Osteoblast (primary cell): ENCODE measurements at regions not wholly inside any gene's neighbourhood (a gene's known extent, or its start where the extent isn't known, plus 50 kb on each side); places are given as distances from the start of the nearest gene placed in this dataset.
A peak's percentile ranks its signal among the peaks of the same experiment; 100 is the strongest.
"Not testable (repeated sequence)": the region's sequence is repeated elsewhere in the genome, so short reads cannot be mapped to it uniquely, and the experiment has no call there.

ENCODE experiments used
- DNase-seq: peaks from one replicate; pipeline ENCODE4 v3.0.0; 2011; ENCODE audit warnings: low spot score, mixed read lengths; ENCODE audit not compliant: insufficient read length; ENCODE audit errors: missing footprints
- H2AFZ ChIP-seq: 2 replicates; pipeline ENCODE4 v1.6.0; 2011; ENCODE audit warnings: mild to moderate bottlenecking, low read length
- H3K27ac ChIP-seq: 2 replicates; pipeline ENCODE4 v1.5.1; 2011; ENCODE audit warnings: mild to moderate bottlenecking, low read depth, low read length, moderate library complexity
- H3K27me3 ChIP-seq: 2 replicates; pipeline ENCODE4 v1.6.0; 2012; ENCODE audit warnings: mild to moderate bottlenecking, control low read depth, inconsistent platforms, low read length, moderate library complexity; ENCODE audit not compliant: insufficient read depth
- H3K36me3 ChIP-seq: 2 replicates; pipeline ENCODE4 v1.5.1; 2011; ENCODE audit warnings: mild to moderate bottlenecking, low read length, control low read depth, moderate library complexity; ENCODE audit not compliant: insufficient read depth
- H3K4me1 ChIP-seq: 2 replicates; pipeline ENCODE4 v1.5.1; 2011; ENCODE audit warnings: mild to moderate bottlenecking, low read length, control low read depth, moderate library complexity; ENCODE audit not compliant: insufficient read depth
- H3K4me2 ChIP-seq: 2 replicates; pipeline ENCODE4 v1.6.0; 2011; ENCODE audit warnings: mild to moderate bottlenecking, low read length; ENCODE audit not compliant: insufficient read depth
- H3K4me3 ChIP-seq: fragments of 200-600 bp; sonication (generic); 3 replicates; pipeline ENCODE4 v1.5.1; 2012; ENCODE audit warnings: mild to moderate bottlenecking, low read length, inconsistent platforms; ENCODE audit not compliant: insufficient read depth
- H3K79me2 ChIP-seq: 2 replicates; pipeline ENCODE4 v1.6.0; 2012; ENCODE audit warnings: mild to moderate bottlenecking, low read length, control low read depth, inconsistent platforms; ENCODE audit not compliant: insufficient read depth
- H3K9me3 ChIP-seq: 2 replicates; pipeline ENCODE4 v1.5.1; 2011; ENCODE audit warnings: low read depth, low read length, control low read depth
- H4K20me1 ChIP-seq: 2 replicates; pipeline ENCODE4 v1.6.0; 2012; ENCODE audit warnings: mild to moderate bottlenecking, low read length, control low read depth; ENCODE audit not compliant: insufficient read depth
- CTCF ChIP-seq: IDR thresholded peaks from 2 replicates; pipeline ENCODE4 v1.5.1; 2011; ENCODE audit warnings: mild to moderate bottlenecking, low read depth, low read length, moderate library complexity; ENCODE audit errors: extremely low read depth

GRCh38 chr22:33129621-33130020 is 71.4 kb upstream of the SYN3 start:
- TF ChIP-seq CTCF, result no peak
- Histone ChIP-seq H4K20me1 (no peaks in the 10 kb centered on the region), H3K27me3 (no peaks in the 10 kb centered on the region), H3K27ac (no peak overlapping the region), H3K4me1 (no peaks in the 10 kb centered on the region), H3K79me2 (no peaks in the 10 kb centered on the region), H3K4me3 (no peak overlapping the region), H3K9me3 (no peaks in the 10 kb centered on the region), H3K4me2 (no peak overlapping the region), H2AFZ (no peak overlapping the region), H3K36me3 (no peaks in the 10 kb centered on the region)
- no peak for DNase-seq

- H3K9me3 ChIP-seq, result no peaks in the 10 kb centered on the region
- H4K20me1 ChIP-seq, result no peaks in the 10 kb centered on the region
- H3K4me2 ChIP-seq, result no peak overlapping the region
- no peaks in the 10 kb centered on the region for H3K4me1 ChIP-seq
- DNase-seq, result peak; percentile 71
- no peaks in the 10 kb centered on the region for H3K36me3 ChIP-seq
- no peak overlapping the region for H3K4me3 ChIP-seq
- no peak overlapping the region for H2AFZ ChIP-seq
- no peak overlapping the region for H3K27ac ChIP-seq
- H3K27me3 ChIP-seq, result no peaks in the 10 kb centered on the region
- TF ChIP-seq CTCF, result no peak
- H3K79me2 ChIP-seq, result no peaks in the 10 kb centered on the region
Observed at GRCh38 chr22:33126881-33127280, 68.7 kb upstream of the SYN3 start.

GRCh38 chr22:33124471-33124870 is 66.3 kb upstream of the SYN3 start:
- Histone ChIP-seq H3K4me3 (no peak overlapping the region), H3K27ac (no peak overlapping the region), H3K4me2 (no peak overlapping the region), H3K9me3 (peaks cover 2% of the 10 kb centered on the region), H2AFZ (no peak overlapping the region), H3K79me2 (no peaks in the 10 kb centered on the region), H4K20me1 (no peaks in the 10 kb centered on the region), H3K27me3 (no peaks in the 10 kb centered on the region), H3K36me3 (no peaks in the 10 kb centered on the region), H3K4me1 (no peaks in the 10 kb centered on the region)
- TF ChIP-seq CTCF, result no peak
- no peak for DNase-seq

- H3K36me3 ChIP-seq, H3K4me1 ChIP-seq, H3K9me3 ChIP-seq, H3K27me3 ChIP-seq, H4K20me1 ChIP-seq, H3K79me2 ChIP-seq, H3K4me2 ChIP-seq, H3K27ac ChIP-seq, H2AFZ ChIP-seq, H3K4me3 ChIP-seq, DNase-seq: not testable (repeated sequence)
Observed at GRCh38 chr22:33122439-33122838, 64.3 kb upstream of the SYN3 start.

- no peaks in the 10 kb centered on the region for H3K4me1 ChIP-seq
- H3K27me3 ChIP-seq, result no peaks in the 10 kb centered on the region
- H3K4me3 ChIP-seq, result no peak overlapping the region
- no peak overlapping the region for H2AFZ ChIP-seq
- no peak for TF ChIP-seq CTCF
- H3K4me2 ChIP-seq, result no peak overlapping the region
- H3K36me3 ChIP-seq, result no peaks in the 10 kb centered on the region
- H3K79me2 ChIP-seq, result no peaks in the 10 kb centered on the region
- no peaks in the 10 kb centered on the region for H4K20me1 ChIP-seq
- H3K27ac ChIP-seq, result no peak overlapping the region
- no peak for DNase-seq
- H3K9me3 ChIP-seq, result peaks cover 2% of the 10 kb centered on the region
Observed at GRCh38 chr22:33119044-33119443, 60.9 kb upstream of the SYN3 start.
